B cell (primary cell): ENCODE measurements at regions not wholly inside any gene's neighbourhood (a gene's known extent, or its start where the extent isn't known, plus 50 kb on each side); places are given as distances from the start of the nearest gene placed in this dataset.

Experiments used
- ATAC-seq: fragments of 200-7000 bp; cut with Tn5 transposase; one replicate; pipeline ENCODE4 v1.10.0; 2021; ENCODE audit warnings: low read depth, mild to moderate bottlenecking, moderate number of reproducible peaks, moderate library complexity
- CTCF ChIA-PET: fragments of 350-600 bp; sonication (Branson Sonifier 250); formaldehyde crosslinking; loops from one replicate; lab custom pipeline; 2021; ENCODE audit warnings: antibody characterized with exemption, inconsistent platforms; lab: Charles Lee
- POLR2A ChIA-PET: fragments of 350-600 bp; sonication (Branson Sonifier 250); formaldehyde crosslinking; loops from one replicate; lab custom pipeline; 2021; ENCODE audit warnings: antibody characterized with exemption; lab: Charles Lee
- DNase-seq: peaks from one replicate; pipeline ENCODE4 v3.0.0; 2013
- H2AFZ ChIP-seq: 2 replicates; pipeline ENCODE4 v1.6.1; 2012; ENCODE audit warnings: mild to moderate bottlenecking, low read depth, low read length; ENCODE audit not compliant: insufficient read depth, poor library complexity, severe bottlenecking
- H3K27ac ChIP-seq, 2 donors: 1 replicate in 1 of 2; 2 replicates in 1 of 2; pipeline ENCODE4 v1.5.1; 2012 to 2013; ENCODE audit warnings: low read length in 2 of 2, mild to moderate bottlenecking in 2 of 2, moderate library complexity in 1 of 2
- H3K27me3 ChIP-seq, 4 experiments: fragments of 200-600 bp in 1 of 4; sonication (generic) in 1 of 4; replicated peaks in 1 of 4; 1 replicate in 2 of 4; 2 replicates in 2 of 4; pipeline versions ENCODE4 v1.6.1 to v1.7.0; 2013 to 2016; ENCODE audit warnings: low read length in 3 of 4, mild to moderate bottlenecking in 2 of 4, mixed read lengths in 1 of 4, moderate library complexity in 1 of 4; ENCODE audit not compliant: insufficient read depth in 4 of 4, control insufficient read depth in 3 of 4; ENCODE audit errors: control extremely low read depth in 1 of 4
- H3K36me3 ChIP-seq, 2 experiments: replicated peaks in 1 of 2; 1 replicate in 1 of 2; 2 replicates in 1 of 2; pipeline versions ENCODE4 v1.6.1 to v1.7.1; 2013; ENCODE audit warnings: low read length in 1 of 2; ENCODE audit not compliant: insufficient read depth in 2 of 2, control insufficient read depth in 1 of 2; ENCODE audit errors: control extremely low read depth in 1 of 2, extremely low read depth in 1 of 2
- H3K4me1 ChIP-seq, 2 donors: fragments of 200-600 bp in 1 of 2; sonication (generic) in 1 of 2; 1 replicate in 1 of 2; 2 replicates in 1 of 2; pipeline versions ENCODE4 v1.5.1 to v1.6.1; 2013 to 2017; ENCODE audit warnings: low read length in 2 of 2; ENCODE audit not compliant: control insufficient read depth in 2 of 2, insufficient read depth in 2 of 2
- H3K4me2 ChIP-seq: replicated peaks from 2 replicates; pipeline ENCODE3; 2012; ENCODE audit warnings: mild to moderate bottlenecking, low read depth, low read length; ENCODE audit not compliant: poor library complexity, severe bottlenecking
- H3K4me3 ChIP-seq, 5 experiments: fragments of 200-600 bp in 1 of 5; sonication (generic) in 1 of 5; 1 replicate in 3 of 5; 2 replicates in 2 of 5; pipeline versions ENCODE4 v1.5.1 to v1.7.0; 2011 to 2016; ENCODE audit warnings: low read length in 4 of 5, mild to moderate bottlenecking in 4 of 5, low read depth in 2 of 5, control low read depth in 1 of 5, moderate library complexity in 1 of 5; ENCODE audit not compliant: insufficient read depth in 1 of 5; ENCODE audit errors: control extremely low read depth in 1 of 5, extremely low read depth in 1 of 5
- H3K79me2 ChIP-seq: fragments of 200-600 bp; sonication (generic); one replicate; pipeline ENCODE4 v1.6.0; 2016; ENCODE audit warnings: low read length; ENCODE audit not compliant: control insufficient read depth, insufficient read depth
- H3K9ac ChIP-seq: fragments of 200-600 bp; sonication (generic); 2 replicates; pipeline ENCODE4 v1.6.1; 2017; ENCODE audit warnings: mild to moderate bottlenecking, low read length, moderate library complexity
- H3K9me3 ChIP-seq, 3 donors: one replicate each; pipeline versions ENCODE4 v1.6.1 to v1.7.1; 2013; ENCODE audit warnings: low read length in 2 of 3; ENCODE audit not compliant: control insufficient read depth in 2 of 3, insufficient read depth in 1 of 3; ENCODE audit errors: control extremely low read depth in 1 of 3
- H4K20me1 ChIP-seq: 2 replicates; pipeline ENCODE4 v1.6.0; 2012; ENCODE audit warnings: mild to moderate bottlenecking, low read length; ENCODE audit not compliant: insufficient read depth, control insufficient read depth, poor library complexity, severe bottlenecking
- H3K27ac Mint-ChIP-seq: one replicate; pipeline ENCODE4 v1.8.0; 2021; ENCODE audit warnings: mixed read lengths
- H3K27me3 Mint-ChIP-seq: one replicate; pipeline ENCODE4 v1.8.0; 2021; ENCODE audit warnings: mixed read lengths
- H3K4me1 Mint-ChIP-seq: one replicate; pipeline ENCODE4 v1.8.0; 2021; ENCODE audit warnings: mixed read lengths
- H3K4me3 Mint-ChIP-seq: one replicate; pipeline ENCODE4 v1.8.0; 2021; ENCODE audit warnings: mixed read lengths
- H3K9me3 Mint-ChIP-seq: one replicate; pipeline ENCODE4 v1.8.0; 2022; ENCODE audit warnings: mixed read lengths; ENCODE audit not compliant: insufficient read depth
- EZH2 ChIP-seq: IDR thresholded peaks from 2 replicates; pipeline ENCODE4 v1.6.1; 2012; ENCODE audit warnings: borderline replicate concordance, low read depth, mild to moderate bottlenecking, moderate library complexity, low read length; ENCODE audit not compliant: insufficient read depth, poor library complexity, severe bottlenecking
- WGBS: methylation state at CpG from one replicate; pipeline ENCODE4 v1.1.5; 2013; ENCODE audit warnings: missing lambda C conversion rate; ENCODE audit not compliant: insufficient coverage; 5-methylcytosine and 5-hydroxymethylcytosine counted together
- intact Hi-C: fragments of 100-400 bp; cut with micrococcal nuclease; formaldehyde crosslinking; loops from one replicate; pipeline ENCODE4 v1.10.0; 2022
- TF ChIP-seq, protein P1 (sequence below): fragments of 200-600 bp; IDR thresholded peaks from one replicate; pipeline ENCODE4 v1.8.0; 2022; ENCODE audit warnings: antibody characterized with exemption, mild to moderate bottlenecking

DNA sequence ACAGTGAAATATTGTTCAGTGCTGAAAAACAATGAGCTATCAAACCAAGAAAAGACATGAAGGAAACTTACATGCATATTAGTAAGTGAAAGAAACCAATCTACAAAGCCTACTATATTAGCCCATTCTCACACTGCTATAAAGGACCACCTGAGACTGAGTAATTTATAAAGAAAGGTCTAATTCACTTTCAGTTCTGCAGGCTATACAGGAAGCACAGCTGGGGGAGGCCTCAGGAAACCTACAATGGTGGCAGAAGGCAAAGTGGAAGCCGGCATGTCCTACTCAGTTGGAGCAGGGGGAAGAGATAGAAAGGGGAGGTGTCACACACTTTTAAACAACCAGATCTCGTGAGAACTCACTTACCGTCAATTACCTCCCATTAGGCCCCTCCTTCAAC, 232.1 kb downstream of the TMX3 start:
- Histone ChIP-seq H2AFZ (no peak overlapping the region), H3K36me3 (no peaks in the 10 kb centered on the region), H3K4me1 (no peaks in the 10 kb centered on the region), H3K27me3 (no peaks in the 10 kb centered on the region), H3K4me3 (no peak overlapping the region), H3K79me2 (no peaks in the 10 kb centered on the region), H4K20me1 (no peaks in the 10 kb centered on the region), H3K4me2 (no peak overlapping the region), H3K27ac (no peak overlapping the region), H3K9me3 (no peaks in the 10 kb centered on the region), H3K9ac (no peak overlapping the region)
- DNase-seq (no peak), ATAC-seq (no peak)
- Mint-ChIP-seq H3K4me3 (no peak overlapping the region), H3K27ac (no peak overlapping the region), H3K4me1 (no peaks in the 10 kb centered on the region), H3K9me3 (no peaks in the 10 kb centered on the region), H3K27me3 (no peaks in the 10 kb centered on the region)
- WGBS = no CpG with 5 or more reads among the region's 3 CpGs
- intact Hi-C loops = no loop called here
- no peak for TF ChIP-seq EZH2
- TF ChIP-seq, protein P1, sequence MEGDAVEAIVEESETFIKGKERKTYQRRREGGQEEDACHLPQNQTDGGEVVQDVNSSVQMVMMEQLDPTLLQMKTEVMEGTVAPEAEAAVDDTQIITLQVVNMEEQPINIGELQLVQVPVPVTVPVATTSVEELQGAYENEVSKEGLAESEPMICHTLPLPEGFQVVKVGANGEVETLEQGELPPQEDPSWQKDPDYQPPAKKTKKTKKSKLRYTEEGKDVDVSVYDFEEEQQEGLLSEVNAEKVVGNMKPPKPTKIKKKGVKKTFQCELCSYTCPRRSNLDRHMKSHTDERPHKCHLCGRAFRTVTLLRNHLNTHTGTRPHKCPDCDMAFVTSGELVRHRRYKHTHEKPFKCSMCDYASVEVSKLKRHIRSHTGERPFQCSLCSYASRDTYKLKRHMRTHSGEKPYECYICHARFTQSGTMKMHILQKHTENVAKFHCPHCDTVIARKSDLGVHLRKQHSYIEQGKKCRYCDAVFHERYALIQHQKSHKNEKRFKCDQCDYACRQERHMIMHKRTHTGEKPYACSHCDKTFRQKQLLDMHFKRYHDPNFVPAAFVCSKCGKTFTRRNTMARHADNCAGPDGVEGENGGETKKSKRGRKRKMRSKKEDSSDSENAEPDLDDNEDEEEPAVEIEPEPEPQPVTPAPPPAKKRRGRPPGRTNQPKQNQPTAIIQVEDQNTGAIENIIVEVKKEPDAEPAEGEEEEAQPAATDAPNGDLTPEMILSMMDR = no peak
- POLR2A ChIA-PET = no interaction called here
- CTCF ChIA-PET = no interaction called here

DNA sequence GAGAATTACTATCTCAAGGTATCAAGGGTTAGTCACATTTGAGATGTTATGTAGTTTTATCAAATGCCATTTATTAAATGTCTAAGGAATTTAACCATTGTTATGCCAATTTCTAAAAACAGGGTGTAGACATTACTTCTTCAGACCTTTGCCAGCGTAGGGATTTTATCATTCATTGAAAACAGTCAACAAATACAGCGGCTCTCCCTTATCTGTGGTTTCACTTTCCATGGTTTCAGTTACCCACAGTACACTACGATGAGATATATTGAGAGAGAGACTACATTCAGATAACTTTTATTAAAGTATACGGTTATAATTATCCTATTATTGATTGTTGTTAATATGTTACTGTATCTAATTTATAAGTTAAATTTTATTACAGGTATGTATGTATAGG, 234.7 kb downstream of the TMX3 start:
- CTCF ChIA-PET = no interaction called here
- intact Hi-C loops = no loop called here

More for the DNA sequence above, 234.7 kb downstream of the TMX3 start:
- DNase-seq = no peak
- POLR2A ChIA-PET = no interaction called here
- Histone ChIP-seq H3K4me3 (no peak overlapping the region), H3K4me2 (no peak overlapping the region), H2AFZ (no peak overlapping the region), H3K27ac (no peak overlapping the region), H3K27me3 (no peaks in the 10 kb centered on the region), H3K79me2 (no peaks in the 10 kb centered on the region), H3K9me3 (no peaks in the 10 kb centered on the region), H3K4me1 (no peaks in the 10 kb centered on the region), H3K36me3 (no peaks in the 10 kb centered on the region), H4K20me1 (no peaks in the 10 kb centered on the region), H3K9ac (no peak overlapping the region)
- H3K9me3 Mint-ChIP-seq = no peaks in the 10 kb centered on the region
- no peak overlapping the region for H3K27ac Mint-ChIP-seq
- H3K27me3 Mint-ChIP-seq = no peaks in the 10 kb centered on the region
- no peak for ATAC-seq
- no peak for TF ChIP-seq EZH2
- TF ChIP-seq, protein P1 = no peak
- no peaks in the 10 kb centered on the region for H3K4me1 Mint-ChIP-seq
- H3K4me3 Mint-ChIP-seq = no peak overlapping the region
- WGBS = no CpG with 5 or more reads among the region's 4 CpGs
